K562 (cell line): ENCODE measurements at regions not wholly inside any gene's neighbourhood (a gene's known extent, or its start where the extent isn't known, plus 50 kb on each side); places are given as distances from the start of the nearest gene placed in this dataset.

Source experiments
- CHD7 ChIP-seq: fragments of 200-600 bp; sonication (generic); IDR thresholded peaks from one replicate; pipeline ENCODE4 v1.6.1; 2012; ENCODE audit warnings: mild to moderate bottlenecking, low read depth, low read length, inconsistent platforms
- E2F5 ChIP-seq: sonication (generic); formaldehyde crosslinking; IDR thresholded peaks from 2 replicates; pipeline ENCODE4 v1.8.0; 2022; ENCODE audit warnings: mild to moderate bottlenecking, missing genetic modification reagents
- ELF1 ChIP-seq: fragments of 200-800 bp; sonication (Bioruptor generic); IDR thresholded peaks from 2 replicates; pipeline ENCODE4 v1.6.1; 2016; ENCODE audit warnings: missing genetic modification characterization, missing compliant biosample characterization
- GABPA ChIP-seq: fragments of 200-800 bp; sonication (Bioruptor generic); conservative IDR thresholded peaks from 2 replicates; pipeline ENCODE4 v1.6.1; 2016; ENCODE audit warnings: low read depth, missing genetic modification characterization, missing compliant biosample characterization
- HDAC6 ChIP-seq: IDR thresholded peaks from 2 replicates; pipeline ENCODE4 v1.6.1; 2012; ENCODE audit warnings: low read depth, mild to moderate bottlenecking, control low read depth, inconsistent platforms, low read length, moderate library complexity
- MYBL2 ChIP-seq, 2 experiments: fragments of 450-650 bp in 1 of 2; sonication (generic) in 1 of 2; formaldehyde crosslinking in 1 of 2; IDR thresholded peaks; 2 replicates each; pipeline versions ENCODE4 v1.6.1 to v1.8.1; 2017 to 2022; ENCODE audit warnings: borderline replicate concordance in 1 of 2, inconsistent platforms in 1 of 2, low read depth in 1 of 2, mild to moderate bottlenecking in 1 of 2, missing genetic modification reagents in 1 of 2, moderate library complexity in 1 of 2
- REST ChIP-seq, 2 experiments: fragments of 450-650 bp; formaldehyde crosslinking in 1 of 2; IDR thresholded peaks; 2 replicates each; pipeline versions ENCODE4 v1.4.0 to v1.6.1; 2014 to 2020; ENCODE audit warnings: mild to moderate bottlenecking in 2 of 2, borderline replicate concordance in 1 of 2, low read depth in 1 of 2
- TF ChIP-seq, protein P1 (sequence below), 3 experiments: IDR thresholded peaks in 2 of 3; conservative IDR thresholded peaks in 1 of 3; 2 replicates each; pipeline ENCODE4 v1.5.1; 2011 to 2012; ENCODE audit warnings: low read length in 3 of 3, mild to moderate bottlenecking in 3 of 3, control low read depth in 2 of 3, improper control_type of control experiment in 1 of 3, inconsistent platforms in 1 of 3, low read depth in 1 of 3, mixed read lengths in 1 of 3, moderate library complexity in 1 of 3; ENCODE audit not compliant: insufficient read depth in 2 of 3

GRCh38 chr18:39802648-39803229 lies 2152.3 kb upstream of the PIK3C3 start:
- TF ChIP-seq E2F5 (CRISPR knock-in tag) (no peak), GABPA (tag) (no peak), ELF1 (tag) (no peak), CHD7 (no peak), MYBL2 (IDR thresholded peaks at IDR 0.05; ENCODE audit: low read depth) (no peak), MYBL2 (CRISPR knock-in tag; IDR thresholded peaks at IDR 0.05; ENCODE audit: borderline replicate concordance) (no peak), REST (IDR thresholded peaks at IDR 0.05; ENCODE audit: borderline replicate concordance) (no peak), REST (CRISPR knock-in tag; IDR thresholded peaks at IDR 0.05; ENCODE audit: low read depth) (no peak), HDAC6 (no peak)
- TF ChIP-seq, protein P1, sequence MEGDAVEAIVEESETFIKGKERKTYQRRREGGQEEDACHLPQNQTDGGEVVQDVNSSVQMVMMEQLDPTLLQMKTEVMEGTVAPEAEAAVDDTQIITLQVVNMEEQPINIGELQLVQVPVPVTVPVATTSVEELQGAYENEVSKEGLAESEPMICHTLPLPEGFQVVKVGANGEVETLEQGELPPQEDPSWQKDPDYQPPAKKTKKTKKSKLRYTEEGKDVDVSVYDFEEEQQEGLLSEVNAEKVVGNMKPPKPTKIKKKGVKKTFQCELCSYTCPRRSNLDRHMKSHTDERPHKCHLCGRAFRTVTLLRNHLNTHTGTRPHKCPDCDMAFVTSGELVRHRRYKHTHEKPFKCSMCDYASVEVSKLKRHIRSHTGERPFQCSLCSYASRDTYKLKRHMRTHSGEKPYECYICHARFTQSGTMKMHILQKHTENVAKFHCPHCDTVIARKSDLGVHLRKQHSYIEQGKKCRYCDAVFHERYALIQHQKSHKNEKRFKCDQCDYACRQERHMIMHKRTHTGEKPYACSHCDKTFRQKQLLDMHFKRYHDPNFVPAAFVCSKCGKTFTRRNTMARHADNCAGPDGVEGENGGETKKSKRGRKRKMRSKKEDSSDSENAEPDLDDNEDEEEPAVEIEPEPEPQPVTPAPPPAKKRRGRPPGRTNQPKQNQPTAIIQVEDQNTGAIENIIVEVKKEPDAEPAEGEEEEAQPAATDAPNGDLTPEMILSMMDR (IDR thresholded peaks at IDR 0.05 in 2 of 3, conservative IDR thresholded peaks at IDR 0.05 in 1 of 3; ENCODE audit: insufficient read depth in 2 of 3, low read depth in 1 of 3, low read length in 3 of 3): no peak
